ENCODE measurements at regions not wholly inside any gene's neighbourhood (a gene's known extent, or its start where the extent isn't known, plus 50 kb on each side); places are given as distances from the start of the nearest gene placed in this dataset.
A peak's percentile ranks its signal among the peaks of the same experiment; 100 is the strongest.
"Not testable (repeated sequence)": the region's sequence is repeated elsewhere in the genome, so short reads cannot be mapped to it uniquely, and the experiment has no call there.

DNA sequence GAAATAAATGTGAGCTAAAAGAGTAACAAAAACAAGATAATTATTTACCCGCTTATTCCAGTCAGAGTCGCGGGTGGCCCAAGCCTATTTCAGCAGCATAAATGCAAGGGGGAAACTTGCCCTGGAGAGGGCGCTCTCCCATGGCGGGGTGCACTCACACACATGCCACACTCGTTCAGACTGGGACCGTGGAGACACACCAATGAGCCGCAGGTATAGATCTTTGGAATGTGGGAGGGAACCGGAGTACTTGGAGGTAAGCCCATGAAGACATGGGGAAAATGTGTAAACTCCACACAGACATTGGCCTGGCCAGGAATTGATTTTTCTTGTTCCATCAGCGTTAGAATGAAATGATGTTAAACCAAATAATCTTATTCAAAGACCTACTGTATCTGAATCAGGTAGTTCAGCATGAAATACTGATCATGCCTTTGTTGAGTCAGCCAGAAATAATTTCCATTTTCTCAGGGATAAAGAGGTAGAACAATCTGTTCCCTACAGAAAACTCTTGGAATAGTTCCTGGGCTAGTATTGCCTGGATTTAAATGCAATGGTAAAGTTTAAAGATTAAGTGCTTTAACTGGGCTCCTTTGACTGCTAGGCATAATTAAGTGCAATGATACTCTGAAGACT is 191.5 kb downstream of the MCHR2 start:
- DNase-seq = no peak

DNA sequence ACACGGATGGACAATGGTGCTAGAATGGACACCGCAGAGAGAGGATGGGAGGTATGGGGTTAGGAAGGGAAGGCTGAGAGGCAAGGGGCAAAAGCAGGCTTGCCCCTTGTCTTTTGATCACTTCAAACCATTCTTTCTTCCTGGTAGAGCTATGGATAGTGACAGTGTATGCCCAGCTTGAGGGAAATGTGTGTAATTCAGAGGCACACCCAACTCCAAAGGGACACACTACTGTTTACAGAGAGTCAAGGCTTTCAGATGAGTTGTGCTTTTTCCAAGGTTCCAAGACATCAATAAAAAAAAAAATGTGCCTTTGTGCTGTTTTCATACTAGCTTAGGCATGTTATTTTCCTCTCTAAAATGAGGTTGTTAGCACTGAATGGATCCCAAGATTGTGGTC is 185.0 kb downstream of the MCHR2 start:
- DNase-seq = no peak

DNA sequence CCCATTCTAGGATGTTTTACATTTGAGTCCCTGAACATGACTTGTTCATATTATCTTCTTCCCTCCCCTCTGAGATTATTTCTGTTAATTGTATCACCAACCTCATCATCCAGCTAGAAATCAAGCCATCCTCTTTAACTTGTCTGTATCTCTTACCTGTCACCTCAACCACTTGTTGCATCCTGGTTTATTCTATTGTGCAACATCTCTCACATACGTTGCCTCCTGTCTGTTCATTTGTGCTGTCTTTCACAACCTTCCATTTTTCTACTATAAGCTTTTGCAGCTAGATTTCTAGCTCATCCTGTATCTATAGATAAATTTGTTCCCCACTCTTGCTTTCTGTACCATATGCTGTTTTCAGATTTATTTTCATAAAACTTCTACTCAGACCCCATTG is 183.7 kb downstream of the MCHR2 start:
- no peak for DNase-seq

DNA sequence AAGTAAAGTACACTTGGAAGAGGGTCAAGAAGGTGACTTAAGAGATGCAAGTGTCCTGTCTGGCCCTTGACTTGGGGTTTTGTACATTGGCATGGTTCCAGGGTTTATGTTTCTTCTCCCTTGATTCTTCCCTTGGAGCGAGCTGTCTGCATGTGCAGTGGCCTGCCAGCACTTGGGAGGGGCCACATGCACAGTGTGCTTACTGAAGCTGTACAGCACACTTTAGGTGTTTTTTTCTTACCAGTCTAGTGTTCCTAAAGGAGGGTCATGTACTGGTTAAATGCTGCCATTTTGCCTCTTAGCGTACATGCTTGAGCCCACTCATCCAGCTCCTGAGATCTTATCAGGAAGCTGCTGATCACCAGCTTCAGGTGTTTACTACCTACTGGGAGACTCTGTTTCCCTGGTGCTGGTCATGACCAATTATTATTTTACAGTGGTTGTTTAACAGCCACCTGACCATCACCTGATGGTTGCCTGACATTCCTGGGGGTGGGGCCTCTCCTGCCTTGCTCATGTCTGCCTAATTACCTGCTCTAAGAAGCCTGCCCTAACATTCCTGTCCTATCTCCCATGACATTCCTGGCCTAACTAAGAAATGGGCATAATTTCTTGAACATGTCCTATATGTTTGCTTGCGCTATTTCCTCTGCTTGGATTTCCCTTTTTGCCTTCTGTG is 182.9 kb downstream of the MCHR2 start:
- DNase-seq = no peak

DNA sequence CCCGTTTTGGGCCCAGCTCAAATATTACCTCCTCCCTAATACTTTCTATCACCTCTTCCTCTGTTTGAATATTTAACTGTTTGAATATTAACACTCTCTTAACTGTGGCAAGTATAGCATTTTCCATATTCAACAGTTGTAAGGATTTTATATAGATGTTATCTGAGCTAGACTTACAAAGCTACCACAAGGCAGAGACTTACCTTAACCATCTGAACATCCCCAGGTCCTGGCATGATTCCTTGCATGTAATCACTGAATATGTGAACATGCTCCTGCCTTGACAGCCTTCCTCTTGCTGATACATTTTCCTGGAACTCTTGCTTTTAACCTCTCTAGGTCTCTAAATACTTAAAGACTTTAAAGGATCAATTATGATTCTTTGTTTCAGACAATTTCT is 182.4 kb downstream of the MCHR2 start:
- DNase-seq = no peak

DNA sequence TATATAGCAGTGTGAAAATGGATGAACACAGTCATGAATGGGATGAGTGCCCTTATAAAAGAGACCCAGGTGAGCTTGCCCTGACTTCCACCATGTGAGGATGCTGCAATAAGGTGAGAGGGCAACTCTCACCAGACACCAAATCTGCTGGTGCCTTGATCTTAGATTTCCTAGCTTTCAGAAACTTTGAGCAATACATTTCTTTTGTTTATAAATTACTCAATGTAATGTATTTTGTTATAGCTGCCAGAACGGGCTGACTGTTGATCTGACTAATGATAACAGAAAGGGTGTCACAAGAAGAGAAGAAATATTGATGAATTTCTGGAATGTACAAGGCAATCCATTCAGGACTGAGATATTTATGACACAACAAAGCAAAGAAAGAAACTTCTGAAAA is 180.5 kb downstream of the MCHR2 start:
- DNase-seq = no peak

DNA sequence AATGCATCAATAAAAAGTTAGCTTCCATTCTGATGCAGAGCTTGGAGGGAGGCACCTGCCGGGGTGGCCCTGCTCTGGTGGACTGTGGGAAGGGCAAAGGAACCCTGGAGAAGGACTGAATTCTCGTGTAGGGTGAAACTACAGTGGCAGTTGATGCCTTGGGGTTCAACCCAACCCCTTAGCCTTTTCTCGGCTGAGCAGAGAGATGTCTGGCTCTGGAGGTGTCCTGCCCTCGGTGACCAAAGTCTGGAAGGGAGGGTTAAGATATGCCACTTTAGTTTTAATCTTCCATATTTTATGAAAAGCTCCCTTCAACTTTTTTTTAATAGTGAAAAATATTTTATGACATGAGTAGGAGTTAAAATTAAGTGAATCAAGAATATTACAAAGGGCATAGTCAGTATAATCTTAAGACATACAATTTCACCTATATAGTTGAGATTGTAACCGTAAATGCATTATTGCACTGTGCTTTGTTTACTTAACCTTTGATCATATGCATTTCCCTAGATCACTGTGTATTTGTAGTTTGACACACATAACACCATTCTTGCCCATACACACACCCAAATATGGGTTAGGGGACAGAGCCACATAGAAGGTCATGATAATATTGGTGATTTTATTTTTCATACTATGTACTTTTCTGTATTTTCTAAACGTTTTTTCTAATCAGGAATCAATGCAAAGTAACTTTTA is 179.6 kb downstream of the MCHR2 start:
- DNase-seq = no peak

DNA sequence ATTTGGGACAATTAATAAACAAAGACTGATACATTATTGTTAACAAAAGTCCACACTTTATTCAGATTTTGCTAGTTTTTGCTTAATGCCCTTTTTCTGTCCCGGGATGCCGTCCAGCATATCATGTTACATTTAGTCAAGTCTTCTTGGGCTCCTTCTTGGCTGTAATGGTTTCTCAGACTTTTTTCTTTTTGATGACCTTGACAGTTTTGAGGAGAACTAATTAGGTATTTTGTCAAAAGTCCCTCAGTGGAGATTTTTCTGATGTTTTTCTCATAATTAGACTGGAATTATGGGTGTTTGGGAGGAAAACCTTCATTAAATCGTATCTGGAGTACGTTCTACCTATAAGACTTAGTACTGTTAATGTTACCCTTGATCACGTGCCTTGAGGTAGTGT is 177.2 kb downstream of the MCHR2 start:
- DNase-seq = no peak

DNA sequence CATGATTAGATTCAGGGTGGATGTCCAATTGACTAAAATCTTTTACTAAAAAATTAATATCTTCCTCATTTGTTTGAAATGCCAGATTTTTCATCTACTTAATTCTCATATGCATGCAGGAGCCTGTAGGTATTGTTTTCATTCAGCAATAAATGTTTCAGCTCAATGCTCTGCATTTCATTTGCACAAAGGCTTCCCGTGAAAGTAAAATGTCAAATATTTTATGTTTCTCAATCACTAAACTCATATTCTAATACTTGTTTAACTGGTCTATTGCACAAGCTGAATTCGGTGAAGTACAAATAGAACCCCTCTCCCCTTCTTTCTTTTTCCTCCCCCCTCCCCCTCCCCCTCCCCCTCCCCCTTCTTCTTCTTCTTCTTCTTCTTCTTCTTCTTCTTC is 175.9 kb downstream of the MCHR2 start:
- no peak for DNase-seq

DNA sequence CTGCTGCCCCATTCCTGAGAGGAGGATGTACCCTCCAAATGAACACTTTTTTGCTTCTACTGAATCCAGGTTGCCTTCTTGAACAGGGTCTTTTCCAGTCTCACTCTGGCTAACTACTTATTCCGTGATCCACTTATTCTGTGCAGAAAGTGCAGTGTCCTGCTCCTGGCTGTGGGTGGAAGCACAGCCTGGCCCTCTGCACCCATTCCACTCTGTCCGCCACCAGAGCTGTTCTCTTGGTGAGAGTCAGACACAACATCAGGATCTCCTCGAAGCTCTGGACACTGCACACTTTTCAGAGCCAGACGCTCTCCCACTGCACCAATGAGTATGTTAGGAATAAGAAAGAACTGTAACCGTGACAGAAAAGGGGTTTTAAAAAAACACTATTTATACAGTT is 174.2 kb downstream of the MCHR2 start:
- DNase-seq = no peak

DNA sequence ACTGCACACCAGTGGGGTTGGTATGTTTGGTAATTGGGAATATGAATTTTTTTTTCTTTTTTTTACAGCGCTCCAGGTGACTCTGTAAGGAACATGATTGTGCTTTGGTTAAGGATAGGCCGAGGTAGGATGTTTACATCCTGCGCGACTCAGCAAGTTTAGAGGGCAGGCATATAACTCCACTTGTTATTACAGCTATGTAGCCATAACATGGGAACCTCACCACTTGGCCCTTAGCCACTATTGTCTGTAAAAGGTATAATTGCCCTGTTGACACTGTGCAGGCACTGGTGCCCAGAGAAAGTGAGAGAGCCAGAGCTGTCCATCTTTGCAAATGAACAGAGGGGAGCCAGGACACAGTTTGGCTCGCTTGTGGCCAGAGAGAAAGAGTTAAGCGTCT is 172.9 kb downstream of the MCHR2 start:
- no peak for DNase-seq

DNA sequence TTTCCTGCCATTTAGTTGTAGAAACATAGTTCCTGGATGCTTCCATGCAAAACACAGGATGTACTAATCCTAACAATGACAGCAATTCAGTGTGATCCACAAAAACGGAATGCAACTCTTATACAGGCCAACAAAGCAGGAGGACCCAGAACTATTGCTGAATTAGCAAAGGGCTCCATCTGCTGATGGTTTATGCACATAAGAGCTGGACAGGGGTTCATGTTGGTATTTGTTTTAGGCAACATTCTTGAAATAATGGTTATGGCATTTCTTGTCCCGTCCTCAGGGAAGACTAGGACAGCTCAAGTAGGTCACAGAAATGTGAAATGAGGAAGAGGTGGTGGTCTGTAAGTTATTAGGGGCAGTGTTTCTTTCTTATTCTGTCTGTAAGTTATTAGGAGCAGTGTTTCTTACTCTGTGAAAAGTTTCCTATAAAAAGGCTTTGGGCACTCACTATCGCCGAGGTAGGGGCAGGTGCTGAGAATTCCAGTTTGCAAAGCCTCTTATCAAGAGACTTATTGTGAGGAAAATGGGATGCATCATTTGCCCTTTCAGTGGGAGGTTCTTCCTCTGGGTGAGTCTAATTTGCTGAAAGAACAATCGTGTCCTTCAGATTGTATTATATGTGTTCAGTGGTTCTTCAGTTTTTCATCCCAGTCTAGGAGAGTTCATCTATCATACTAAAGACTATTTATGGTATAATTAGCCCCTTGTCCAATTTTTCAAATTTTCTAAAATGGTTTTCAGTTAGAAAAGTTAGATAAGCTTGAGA is 171.1 kb downstream of the MCHR2 start:
- no peak for DNase-seq

DNA sequence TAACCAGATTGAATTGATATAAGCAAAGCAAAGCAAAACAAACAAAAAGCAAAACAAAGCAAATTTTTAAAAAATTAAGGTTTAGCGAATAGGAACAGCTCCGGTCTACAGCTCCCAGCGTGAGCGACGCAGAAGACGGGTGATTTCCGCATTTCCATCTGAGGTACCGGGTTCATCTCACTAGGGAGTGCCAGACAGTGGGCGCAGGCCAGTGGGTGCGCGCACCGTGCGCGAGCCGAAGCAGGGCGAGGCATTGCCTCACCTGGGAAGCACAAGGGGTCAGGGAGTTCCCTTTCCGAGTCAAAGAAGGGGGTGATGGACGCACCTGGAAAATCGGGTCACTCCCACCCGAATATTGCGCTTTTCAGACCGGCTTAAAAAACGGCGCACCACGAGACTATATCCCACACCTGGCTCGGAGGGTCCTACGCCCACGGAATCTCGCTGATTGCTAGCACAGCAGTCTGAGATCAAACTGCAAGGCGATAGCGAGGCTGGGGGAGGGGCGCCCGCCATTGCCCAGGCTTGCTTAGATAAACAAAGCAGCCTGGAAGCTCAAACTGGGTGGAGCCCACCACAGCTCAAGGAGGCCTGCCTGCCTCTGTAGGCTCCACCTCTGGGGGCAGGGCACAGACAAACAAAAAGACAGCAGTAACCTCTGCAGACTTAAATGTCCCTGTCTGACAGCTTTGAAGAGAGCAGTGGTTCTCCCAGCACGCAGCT is 170.3 kb downstream of the MCHR2 start:
- not testable (repeated sequence) for DNase-seq

DNA sequence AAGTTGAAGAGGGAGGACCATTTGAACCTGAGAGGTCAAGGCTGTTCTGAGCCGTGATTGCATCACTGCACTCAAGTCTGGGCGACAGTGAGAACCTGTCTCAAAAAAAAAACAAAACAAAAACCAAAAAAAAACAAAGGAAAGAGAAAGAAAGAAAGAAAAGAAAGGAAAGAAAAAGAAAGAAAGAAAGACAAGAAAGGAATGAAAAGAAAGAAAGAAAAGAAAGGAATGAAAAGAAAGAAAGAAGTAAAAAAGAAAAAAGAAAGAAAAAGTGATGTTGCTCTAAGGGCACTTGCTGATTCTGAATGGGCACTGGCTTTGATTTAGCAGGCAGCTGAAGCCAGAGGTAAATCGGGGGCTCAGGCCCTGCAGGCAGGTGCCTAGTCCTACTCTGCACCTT is 161.0 kb downstream of the MCHR2 start:
- DNase-seq = no peak

DNA sequence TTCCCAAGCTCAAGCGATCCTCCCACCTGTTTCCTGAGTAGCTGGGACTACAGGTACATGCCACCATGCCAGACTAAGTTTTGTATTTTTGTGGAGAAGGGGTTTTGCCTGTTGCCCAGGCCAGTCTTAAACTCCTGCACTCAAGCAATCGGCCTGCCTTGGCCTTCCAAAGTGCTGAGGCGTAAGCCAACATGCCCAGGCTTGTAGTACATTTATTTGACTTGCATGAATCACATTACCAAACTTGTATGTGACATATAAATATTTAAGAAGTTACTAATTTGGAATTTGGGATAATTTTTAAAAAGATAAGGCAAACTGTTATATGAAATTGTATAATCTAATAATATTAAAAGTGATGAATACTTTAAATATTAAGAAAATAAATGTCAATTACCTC is 157.6 kb downstream of the MCHR2 start:
- no peak for DNase-seq

DNA sequence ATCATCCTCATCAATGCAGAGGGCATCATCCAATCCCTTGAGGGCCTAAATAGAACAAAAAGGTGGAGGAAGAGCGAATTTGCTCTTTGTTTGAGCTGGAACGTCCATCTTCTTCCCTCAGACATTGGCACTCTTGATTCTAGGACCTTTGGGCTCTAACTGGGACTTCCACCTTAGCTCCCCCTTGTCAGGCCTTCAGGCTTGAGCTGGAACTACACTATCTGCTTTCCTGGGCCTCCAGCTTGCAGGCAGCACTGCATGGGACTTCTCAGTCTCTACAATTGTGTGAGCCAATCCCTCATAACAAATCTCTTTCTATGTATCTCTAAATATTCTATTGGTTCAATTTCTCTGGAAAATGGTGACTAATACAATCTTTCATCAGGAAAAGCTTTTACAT is 155.4 kb downstream of the MCHR2 start:
- DNase-seq = no peak

DNA sequence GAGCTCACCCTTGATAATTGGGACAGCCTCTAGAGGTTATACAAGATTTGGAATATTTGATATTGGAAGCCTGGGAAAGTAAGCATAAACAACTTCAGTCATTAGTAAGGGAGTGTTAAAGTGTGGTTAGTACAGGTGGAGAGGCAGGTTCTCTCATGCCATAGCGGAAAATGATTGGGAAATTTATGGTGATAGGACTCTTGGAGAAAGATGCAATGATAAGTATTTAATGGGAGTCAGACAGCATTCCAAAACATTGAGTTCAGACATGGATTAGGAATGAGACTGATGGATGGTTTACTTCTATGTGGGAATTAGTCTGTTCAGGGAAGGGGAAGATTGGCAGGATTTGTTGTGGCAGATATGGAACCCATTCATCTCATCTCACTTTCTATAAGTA is 152.7 kb downstream of the MCHR2 start:
- no peak for DNase-seq

DNA sequence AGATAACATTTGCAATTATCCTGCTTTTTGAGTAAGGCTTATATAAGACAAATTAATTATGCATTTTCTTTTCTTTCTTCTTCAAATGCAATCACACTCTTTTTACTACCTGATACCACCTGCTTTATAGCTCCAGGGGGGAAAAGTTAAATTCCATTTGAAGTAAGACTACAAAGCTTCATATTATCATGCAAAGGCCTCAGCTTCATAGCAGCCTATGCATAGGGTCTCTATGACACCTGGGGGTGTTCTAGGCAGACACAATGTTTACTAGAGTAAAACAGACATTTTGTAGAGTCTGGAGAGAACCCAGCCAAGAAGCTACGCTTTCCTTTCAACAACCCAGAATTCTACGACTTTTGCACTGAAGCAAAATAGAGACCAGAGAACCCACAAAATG is 148.0 kb downstream of the MCHR2 start:
- no peak for DNase-seq

DNA sequence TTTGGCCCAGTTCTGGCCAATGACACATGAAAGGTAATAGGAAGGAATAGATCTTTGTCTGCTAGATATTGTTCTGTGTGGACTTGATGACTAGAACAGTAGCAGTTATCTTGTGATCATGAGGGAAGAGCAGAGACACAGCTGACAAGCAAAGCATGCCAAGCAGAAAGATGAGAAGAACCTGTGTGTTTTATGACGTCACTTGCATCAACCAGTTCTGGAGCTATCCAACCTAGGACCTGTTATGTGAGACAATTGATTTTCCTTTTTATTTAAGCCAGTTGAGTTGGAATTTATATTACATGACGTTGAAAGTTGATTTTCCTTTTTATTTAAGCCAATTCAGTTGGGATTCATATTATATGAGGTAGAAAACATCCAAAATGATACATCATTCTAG is 143.2 kb downstream of the MCHR2 start:
- DNase-seq = no peak

DNA sequence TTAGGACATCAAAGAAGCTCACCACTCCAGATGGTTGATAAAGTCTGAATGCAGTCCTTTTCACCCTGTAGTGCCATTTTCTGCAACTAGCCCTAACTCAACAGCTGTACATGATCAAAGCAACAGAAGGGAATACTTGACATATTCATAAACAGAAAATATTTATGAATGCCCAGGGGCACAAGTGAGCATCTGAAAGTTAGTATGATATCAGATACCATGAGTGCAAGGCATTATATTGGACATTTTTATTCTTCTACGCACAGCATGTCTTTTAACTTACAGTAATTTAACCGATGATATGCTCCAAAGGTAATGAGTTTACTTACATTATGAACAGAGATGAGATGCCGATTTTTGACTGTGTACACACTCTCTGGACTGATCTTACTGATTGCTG is 142.0 kb downstream of the MCHR2 start:
- no peak for DNase-seq

DNA sequence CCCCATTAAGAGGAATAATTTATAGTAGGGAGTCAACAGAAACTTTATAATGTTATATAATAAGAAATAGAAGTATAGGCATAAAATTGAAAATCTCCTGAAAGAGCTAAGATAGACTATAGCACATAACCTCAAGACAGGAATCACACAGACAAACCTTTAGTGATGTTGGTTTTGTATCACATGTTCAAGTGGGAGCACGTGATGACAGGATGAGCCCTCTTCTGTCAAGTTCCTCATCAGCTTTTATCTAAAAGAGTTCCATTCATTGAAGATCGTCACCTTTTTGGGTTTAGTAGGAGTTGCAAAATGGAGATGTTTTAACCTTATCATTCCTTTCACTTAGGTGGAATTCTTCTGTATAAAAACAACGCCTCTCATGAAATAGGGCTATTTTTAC is 127.0 kb downstream of the MCHR2 start:
- DNase-seq = no peak

DNA sequence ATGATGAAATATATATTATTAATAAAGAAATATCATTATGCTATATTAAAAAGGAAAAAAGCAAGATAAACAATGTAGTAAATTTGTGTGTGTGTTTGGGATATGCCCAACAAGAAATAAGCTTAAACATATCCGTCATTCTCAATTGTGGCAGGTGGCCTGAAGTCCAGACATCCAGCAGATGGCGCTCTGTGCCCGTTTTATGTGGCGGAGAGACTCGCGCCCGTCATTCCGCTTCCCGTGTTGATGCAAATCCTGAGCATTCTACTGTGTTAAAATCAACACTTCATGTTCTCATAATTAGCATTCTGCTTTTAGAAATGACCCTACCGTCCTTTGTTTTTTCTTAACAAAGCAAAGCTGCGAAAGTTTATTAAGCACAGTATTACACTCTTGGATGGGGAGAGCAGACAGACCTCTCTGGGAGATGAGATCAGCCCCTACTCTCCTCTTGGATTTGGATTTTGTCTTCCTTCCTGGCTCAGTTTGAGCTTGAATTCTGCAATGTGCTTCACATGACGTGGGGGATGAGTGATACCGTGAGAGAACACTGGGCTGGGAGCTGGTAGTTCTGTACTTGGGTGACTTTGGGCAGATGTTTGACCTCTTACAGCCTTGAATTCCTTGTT is 125.8 kb downstream of the MCHR2 start:
- peak; percentile 77 for DNase-seq

Measured in occipital lobe (tissue), 1 donor.